ENCODE measurements at regions not wholly inside any gene's neighbourhood (a gene's known extent, or its start where the extent isn't known, plus 50 kb on each side); places are given as distances from the start of the nearest gene placed in this dataset.

DNA sequence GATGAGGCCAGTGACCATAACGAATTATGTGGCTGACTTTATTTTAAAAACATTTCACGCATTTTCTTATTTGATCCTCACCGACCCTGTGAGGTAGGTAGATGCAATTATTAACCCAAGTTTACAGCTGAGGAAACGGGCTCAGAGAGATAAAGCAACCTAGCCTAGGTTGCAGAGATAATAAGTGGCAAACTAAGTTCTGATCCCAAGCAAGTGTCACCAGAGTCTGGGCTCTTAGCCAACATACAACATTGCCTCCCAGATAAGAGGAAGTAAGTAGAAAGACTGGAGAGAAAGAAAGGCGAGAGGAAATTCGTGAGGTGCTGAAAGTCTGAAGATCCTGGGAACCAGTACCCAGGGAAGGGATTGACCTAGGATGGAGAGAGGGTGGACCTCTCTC lies 77.4 kb upstream of the GPR50 start:
- POLR2A ChIA-PET: no interaction called here

More for the DNA sequence above, 77.4 kb upstream of the GPR50 start:
- Histone ChIP-seq H3K36me3 (ENCODE audit: control insufficient read depth in 2 of 2, insufficient read depth in 2 of 2, low read length in 1 of 2) (no peaks in the 10 kb centered on the region), H3K4me3 (no peak overlapping the region), H3K4me1 (ENCODE audit: control insufficient read depth, insufficient read depth, low read length) (no peaks in the 10 kb centered on the region), H3K27ac (ENCODE audit: control insufficient read depth, insufficient read depth) (no peak overlapping the region), H3K27me3 (replicated peaks in 1 of 2; ENCODE audit: control insufficient read depth in 2 of 2, insufficient read depth in 2 of 2, low read length in 1 of 2) (no peaks in the 10 kb centered on the region; a peak in 1 of 4 replicates), H3K79me2 (ENCODE audit: control insufficient read depth, insufficient read depth, low read length) (no peaks in the 10 kb centered on the region), H4K20me1 (ENCODE audit: control insufficient read depth, insufficient read depth) (no peaks in the 10 kb centered on the region), H3K9me3 (replicated peaks; ENCODE audit: control insufficient read depth, insufficient read depth, low read length) (no peaks in the 10 kb centered on the region), H2AFZ (ENCODE audit: control insufficient read depth, low read depth, low read length) (no peak overlapping the region), H3K4me2 (ENCODE audit: control insufficient read depth, insufficient read depth) (no peak overlapping the region), H3K9ac (ENCODE audit: control insufficient read depth, insufficient read depth, low read length) (no peak overlapping the region)
- no TSS peak for BruUV-seq (replicated peaks)
- DNase-seq (ENCODE audit: low read depth, low spot score): no peak
- in situ Hi-C loops (cut with MboI): no loop called here
- CTCF ChIA-PET: interaction anchor here (0.7 kb wide), 1 partner anchor 17 kb away, joined by 3 read pairs; no protein-coding TSS in a partner anchor
- TF ChIP-seq, protein P1, sequence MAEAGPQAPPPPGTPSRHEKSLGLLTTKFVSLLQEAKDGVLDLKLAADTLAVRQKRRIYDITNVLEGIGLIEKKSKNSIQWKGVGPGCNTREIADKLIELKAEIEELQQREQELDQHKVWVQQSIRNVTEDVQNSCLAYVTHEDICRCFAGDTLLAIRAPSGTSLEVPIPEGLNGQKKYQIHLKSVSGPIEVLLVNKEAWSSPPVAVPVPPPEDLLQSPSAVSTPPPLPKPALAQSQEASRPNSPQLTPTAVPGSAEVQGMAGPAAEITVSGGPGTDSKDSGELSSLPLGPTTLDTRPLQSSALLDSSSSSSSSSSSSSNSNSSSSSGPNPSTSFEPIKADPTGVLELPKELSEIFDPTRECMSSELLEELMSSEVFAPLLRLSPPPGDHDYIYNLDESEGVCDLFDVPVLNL (IDR thresholded peaks at IDR 0.05; ENCODE audit: low read depth, low read length): no peak
- TF ChIP-seq MTA3 (IDR thresholded peaks at IDR 0.05; ENCODE audit: borderline replicate concordance, low read length): no peak
- TF ChIP-seq CBFB (IDR thresholded peaks at IDR 0.05; ENCODE audit: low read depth): no peak
- TF ChIP-seq RCOR1 (conservative IDR thresholded peaks at IDR 0.05; ENCODE audit: low read depth, low read length): no peak
- TF ChIP-seq, protein P2, sequence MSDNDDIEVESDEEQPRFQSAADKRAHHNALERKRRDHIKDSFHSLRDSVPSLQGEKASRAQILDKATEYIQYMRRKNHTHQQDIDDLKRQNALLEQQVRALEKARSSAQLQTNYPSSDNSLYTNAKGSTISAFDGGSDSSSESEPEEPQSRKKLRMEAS (IDR thresholded peaks at IDR 0.05; ENCODE audit: low read depth, low read length): no peak
- TF ChIP-seq, protein P3, sequence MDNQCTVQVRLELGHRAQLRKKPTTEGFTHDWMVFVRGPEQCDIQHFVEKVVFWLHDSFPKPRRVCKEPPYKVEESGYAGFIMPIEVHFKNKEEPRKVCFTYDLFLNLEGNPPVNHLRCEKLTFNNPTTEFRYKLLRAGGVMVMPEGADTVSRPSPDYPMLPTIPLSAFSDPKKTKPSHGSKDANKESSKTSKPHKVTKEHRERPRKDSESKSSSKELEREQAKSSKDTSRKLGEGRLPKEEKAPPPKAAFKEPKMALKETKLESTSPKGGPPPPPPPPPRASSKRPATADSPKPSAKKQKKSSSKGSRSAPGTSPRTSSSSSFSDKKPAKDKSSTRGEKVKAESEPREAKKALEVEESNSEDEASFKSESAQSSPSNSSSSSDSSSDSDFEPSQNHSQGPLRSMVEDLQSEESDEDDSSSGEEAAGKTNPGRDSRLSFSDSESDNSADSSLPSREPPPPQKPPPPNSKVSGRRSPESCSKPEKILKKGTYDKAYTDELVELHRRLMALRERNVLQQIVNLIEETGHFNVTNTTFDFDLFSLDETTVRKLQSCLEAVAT (IDR thresholded peaks at IDR 0.05): no peak
- TF ChIP-seq SIN3A (IDR thresholded peaks at IDR 0.05; ENCODE audit: low read depth, low read length): no peak
- 17% methylated on average over 6 of the region's 6 CpGs for WGBS (ENCODE audit: insufficient coverage, insufficient replicate concordance, low lambda C conversion rate, missing lambda C conversion rate)
- SMC1A ChIA-PET (ENCODE audit: uncharacterized antibody, unreplicated experiment): no interaction called here
- FAIRE-seq: no peak
- no peak for ATAC-seq
- RAD21 ChIA-PET (ENCODE audit: unreplicated experiment): no interaction called here
- intact Hi-C loops (cut with micrococcal nuclease; ENCODE audit: unreplicated experiment): no loop called here
